ENCODE measurements at regions not wholly inside any gene's neighbourhood (a gene's known extent, or its start where the extent isn't known, plus 50 kb on each side); places are given as distances from the start of the nearest gene placed in this dataset.
"Not testable (repeated sequence)": the region's sequence is repeated elsewhere in the genome, so short reads cannot be mapped to it uniquely, and the experiment has no call there.

DNA sequence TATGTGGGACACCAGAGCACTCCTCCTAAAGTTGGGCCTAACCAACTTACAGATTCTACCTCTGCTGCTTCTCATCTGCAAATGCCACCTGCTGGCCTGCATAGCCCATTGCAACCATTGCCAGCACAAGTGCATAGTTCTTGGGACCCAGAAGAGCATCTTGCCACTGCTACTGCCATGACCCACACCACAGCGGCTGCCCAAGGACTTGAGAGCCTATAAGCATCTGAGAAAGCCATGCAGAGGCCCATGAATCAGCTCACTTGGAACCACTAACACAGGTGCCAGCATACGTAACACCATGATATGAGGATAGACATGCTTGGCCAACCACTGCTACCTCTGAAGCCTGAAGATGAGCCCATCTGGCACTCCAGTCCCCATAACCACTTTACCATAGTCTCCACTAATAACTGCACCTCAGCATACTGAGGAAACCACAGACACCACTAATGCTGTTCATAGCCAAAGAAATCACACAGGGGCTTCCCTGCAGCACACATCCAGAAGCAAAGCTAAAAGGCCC is 258.1 kb upstream of the AGTR2 start:
- ATAC-seq, result peak; percentile 38

DNA sequence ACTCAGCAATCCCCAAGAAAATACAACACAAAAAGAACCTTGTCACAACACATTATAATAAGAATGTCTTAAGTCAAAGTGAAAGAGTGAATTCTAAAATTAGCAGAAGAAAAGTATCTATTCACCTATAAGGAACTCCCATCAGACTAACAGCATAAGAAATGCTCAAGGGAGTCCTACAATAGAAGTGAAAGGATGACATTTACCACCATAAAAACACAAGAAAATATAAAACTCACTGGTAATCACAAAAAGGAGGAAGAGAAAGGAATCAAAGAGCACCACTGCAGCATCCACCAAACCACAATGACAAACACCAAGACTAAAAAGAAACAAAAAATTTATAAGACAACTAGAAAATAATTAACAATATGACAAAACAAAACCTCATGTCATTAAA is 257.0 kb upstream of the AGTR2 start:
- no peak for ATAC-seq

DNA sequence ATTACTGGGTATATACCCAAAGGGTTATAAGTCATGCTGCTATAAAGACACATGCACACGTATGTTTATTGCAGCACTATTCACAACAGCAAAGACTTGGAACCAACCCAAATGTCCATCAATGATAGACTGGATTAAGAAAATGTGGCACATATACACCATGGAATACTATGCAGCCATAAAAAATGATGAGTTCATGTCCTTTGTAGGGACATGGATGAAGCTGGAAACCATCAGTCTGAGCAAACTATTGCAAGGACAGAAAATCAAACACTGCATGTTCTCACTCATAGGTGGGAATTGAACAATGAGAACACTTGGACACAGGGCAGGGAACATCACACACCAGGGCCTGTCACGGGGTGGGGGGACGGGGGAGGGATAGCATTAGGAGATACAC is 254.9 kb upstream of the AGTR2 start:
- ATAC-seq, result not testable (repeated sequence)

DNA sequence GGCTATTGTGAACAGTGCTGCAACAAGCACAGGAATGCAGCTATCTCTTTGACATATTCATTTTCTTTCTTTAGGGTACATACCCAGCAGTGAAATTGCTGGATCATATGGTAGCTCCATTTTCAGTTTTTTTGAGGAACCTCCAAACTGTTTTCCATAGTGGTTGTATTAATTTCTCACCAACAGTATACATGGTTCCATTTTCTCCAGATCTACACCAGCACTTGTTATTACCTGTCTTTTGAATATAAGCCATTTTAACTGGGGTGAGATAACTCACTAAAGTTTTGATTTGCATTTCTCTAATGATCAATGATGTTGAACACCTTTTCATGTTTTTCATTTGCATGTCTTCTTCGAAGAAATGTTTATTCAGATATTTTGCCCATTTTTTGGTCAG is 241.1 kb upstream of the AGTR2 start:
- ATAC-seq, result no peak

DNA sequence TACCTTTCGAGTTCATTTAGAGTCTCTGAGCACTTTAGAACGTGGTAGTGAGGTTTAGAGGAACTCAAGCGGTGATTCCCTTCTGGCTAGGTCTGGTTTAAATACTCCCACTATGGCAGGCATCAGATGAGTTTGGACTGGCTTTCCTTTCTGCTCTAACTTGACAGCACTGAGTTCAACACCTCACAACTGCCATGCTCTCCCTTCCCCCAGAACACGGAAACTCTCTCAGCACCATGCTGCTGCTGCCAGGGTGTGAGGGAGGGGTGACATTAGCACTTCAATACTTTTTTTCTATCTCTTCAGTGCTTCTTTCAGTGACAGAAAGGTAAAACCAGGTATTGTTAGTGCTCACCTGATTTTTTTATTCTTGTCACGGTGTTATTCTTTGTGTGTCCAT is 234.5 kb upstream of the AGTR2 start:
- ATAC-seq, result no peak

DNA sequence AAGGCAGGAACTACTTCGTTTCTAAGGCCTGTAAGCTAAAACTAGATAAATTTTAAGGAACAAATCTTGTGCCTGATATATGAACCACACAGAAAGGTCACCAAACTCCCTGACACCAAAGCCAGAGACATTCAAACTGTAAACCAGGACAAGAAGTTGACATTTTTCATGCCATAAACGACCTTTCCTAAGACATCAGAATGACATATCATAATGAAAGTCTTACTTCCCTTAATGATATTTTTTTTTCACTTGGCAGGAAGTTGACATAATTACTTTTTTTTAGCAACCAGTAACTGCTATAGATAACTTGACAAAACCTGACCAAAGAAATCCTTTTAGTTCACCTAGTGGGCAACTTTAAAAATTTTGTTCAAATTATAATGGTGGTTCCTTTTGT is 231.5 kb upstream of the AGTR2 start:
- no peak for ATAC-seq

DNA sequence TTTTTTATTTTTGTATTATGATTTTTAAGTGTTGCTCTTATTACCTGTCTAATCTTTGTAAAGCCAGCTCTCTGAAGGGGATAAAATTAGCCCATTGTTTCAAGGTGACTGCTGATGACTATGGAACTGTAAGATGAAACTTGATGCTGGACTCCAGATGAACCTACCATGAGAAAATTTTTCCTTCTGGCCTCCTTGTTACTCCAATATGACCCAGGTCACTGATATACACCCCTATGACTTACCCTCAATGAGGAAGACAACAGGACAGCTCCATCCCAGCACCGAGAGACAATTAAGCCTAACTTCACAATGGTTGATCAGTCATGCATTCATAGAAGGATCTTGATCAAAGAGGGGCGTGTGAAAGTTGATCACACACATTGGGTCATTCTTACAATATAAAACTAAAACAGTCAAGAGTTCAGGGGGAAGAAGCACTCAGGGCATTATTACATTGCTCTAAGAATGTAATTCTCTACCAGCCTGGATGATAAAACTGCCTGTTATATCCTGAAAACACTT is 230.8 kb upstream of the AGTR2 start:
- peak; percentile 62 for ATAC-seq

DNA sequence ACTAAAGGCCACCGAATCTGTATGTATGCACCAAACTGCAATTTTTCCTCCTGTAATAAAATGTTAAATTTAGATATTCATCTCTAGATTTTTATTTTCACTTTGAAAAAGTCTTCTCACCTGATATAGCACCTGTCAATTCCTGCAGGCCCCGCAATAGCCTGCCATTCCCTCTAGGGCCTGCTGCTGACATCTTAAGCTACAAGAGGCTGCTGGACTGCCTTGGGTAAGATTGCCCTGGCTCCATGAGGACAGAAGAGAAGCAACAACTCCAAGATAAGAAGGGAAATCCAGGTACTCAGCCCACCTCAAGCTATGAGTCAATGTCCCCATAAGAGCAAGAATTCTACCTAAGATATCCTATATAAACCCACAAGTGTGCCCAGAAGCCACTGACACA is 230.2 kb upstream of the AGTR2 start:
- ATAC-seq, result no peak

DNA sequence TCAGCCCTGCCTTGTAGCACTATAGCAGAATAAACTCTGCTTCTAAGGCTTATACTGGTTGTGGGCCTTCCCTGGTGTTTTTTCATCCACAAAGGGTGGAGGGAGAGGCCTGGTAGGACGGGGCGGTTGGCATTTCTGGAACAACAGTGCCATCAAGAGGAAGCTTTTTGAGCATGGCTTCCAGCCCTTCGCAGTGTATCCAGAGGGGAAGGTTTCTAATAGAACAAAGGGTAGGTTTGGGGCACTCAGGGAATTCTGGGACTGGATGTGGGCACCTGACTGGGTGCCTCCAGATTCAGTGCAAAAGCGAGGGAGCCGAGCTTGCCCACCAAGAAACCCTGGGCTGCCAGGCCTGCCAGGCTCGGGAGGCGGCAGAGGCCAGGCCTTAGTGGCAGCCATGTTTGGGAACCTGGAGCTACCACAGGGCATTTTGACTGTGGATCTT is 229.6 kb upstream of the AGTR2 start:
- peak; percentile 92 for ATAC-seq

DNA sequence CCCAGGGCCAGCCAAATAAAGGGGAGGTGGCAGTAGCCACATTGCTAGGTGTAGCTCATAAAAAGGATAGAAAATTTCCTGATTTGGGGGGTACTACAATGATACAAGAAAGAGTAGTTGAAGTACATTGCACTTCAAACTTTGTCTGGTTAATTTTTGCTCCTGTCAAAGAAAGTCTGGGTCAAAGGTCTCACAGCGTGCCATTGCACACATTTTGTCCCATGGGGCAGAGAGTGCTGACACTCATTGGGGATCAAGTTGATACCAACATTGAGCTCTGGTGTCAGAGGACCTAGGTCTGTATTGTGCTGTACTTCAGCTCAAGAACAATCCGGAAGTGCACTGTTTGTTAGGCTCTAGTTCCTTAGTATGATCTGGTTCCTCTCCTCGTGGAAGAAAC is 229.2 kb upstream of the AGTR2 start:
- ATAC-seq, result no peak

DNA sequence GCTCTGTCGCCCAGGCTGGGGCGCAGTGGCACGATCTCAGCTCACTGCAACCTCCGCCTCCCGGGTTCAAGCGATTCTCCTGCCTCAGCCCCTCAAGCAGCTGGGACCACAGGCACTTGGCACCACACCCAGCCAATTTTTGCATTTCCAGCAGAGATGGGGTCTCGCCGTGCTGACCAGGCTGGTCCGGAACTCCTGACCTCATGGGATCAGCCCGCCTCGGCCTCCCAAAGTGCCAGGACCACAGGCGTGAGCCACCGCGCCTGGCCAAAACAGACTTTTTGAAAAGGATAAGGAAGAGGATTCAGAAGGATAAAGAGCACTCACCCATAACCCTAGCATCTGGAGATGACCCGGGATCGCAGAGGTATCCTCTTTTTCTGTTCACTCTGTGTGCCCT is 224.5 kb upstream of the AGTR2 start:
- ATAC-seq, result no peak

DNA sequence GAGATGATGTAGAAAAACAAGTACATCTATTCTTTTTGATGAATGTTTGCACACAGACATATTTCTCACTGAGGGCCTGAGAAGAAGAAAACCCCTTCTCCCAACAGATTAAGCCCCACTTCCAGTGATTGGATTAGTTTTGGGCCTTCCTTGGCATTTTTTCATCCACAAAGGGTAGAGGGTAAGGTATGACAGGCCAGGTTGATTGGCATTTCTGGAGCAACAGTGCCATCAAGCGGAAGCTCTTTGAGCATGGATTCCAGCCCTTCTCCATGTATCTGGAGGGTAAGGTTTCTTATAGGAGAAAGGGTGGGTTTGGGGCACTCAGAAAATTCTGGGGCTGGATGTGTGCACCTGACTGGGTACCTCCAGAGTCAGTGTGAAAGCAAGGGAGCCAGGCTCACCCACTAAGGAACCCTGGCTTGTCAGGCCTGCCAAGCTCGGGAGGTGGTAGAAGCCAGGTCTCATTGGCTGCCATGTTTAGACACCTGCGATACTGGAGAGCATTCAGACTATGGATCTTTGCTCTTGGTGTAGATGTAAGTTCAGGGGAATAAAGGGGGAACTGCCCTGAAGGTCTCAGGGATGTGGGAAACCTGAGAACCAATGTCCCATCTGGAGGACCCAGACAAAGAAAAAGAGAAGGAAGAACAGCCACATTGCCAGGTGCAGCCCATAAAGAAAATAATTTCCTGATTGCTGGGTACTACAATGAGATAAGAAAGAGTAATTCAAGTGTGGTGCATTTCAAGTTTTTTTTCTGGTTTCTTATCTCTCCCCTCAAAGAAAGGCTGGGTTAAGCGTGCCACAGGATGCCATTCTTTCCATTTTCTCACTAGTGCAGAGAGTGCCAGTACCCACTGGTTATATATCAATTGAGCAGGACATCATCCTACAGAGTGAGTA is 222.3 kb upstream of the AGTR2 start:
- ATAC-seq, result peak; percentile 29

DNA sequence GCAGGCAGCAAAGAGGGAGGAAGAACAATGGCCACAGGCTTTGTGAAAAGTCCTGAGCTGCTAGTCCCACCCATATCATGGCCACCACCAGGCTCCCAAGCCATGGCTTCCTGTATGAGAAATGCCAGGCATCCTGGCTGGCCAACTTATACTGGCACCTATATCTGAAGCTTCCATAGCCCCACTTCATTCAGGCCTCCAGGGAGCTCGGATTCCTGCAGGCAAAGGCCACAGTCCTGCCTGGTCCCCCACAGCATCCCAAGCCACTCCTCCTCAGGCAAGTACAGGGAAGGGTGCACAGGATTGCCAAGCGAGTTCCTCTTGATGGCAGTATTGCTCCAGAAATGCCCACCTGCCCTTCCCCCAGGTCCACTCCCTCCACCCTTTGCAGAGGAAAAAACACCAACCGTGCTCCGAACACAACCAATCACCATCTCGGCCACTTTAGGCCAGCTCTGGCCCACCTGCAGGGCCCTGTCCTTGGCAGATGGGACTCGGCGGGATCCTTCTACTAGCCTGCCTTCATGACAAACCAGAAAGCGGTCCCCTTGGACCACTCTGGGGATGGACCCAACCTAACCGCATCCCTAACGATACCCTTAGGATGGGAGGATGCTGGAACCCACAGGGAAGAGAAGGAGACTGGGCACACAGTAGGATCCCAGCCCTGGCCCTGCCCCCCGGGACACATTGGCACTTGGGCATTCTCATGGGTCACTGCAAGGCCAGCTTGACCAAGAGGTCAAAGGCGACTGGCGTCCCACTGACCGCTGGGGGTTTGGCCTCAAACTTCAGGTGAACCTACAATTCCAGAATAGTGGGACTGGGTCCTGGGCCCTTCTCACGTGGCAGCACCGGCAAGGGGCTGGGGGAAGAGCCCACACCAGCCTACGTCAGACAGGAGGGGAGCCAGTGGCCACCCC is 220.4 kb upstream of the AGTR2 start:
- peak; percentile 35 for ATAC-seq

DNA sequence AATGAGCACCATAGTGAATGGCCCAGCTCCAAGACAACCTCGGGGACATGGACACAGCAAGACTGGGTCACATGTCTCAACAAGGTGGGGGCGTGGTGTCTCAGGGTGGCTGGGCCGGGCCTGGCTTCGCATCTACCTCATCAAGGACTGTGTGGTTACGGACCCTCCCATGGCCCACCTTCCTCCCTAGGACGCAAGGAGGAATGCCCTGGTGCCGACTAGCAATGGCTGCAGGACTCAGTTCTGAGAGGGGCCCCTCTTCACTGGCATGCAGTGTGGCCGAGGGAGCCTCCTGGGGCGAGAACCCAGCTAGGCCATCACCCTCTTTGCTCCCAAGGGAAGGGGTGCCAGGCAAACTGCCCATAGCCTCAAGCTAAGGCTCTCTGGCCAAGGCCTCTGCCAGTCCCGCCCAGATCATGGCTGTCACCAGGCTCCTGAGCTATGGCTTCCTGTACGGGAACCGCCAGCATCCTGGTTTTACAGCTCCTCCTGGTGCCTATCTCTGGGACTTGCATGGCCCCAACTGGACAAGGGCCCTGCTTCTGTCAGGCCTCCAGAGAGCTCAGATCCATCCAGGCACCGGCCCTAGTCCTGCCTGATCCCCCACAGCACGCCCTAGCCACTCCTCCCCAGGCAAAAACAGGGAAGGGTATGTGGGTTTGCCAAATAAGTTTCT is 218.0 kb upstream of the AGTR2 start:
- ATAC-seq, result peak; percentile 37

DNA sequence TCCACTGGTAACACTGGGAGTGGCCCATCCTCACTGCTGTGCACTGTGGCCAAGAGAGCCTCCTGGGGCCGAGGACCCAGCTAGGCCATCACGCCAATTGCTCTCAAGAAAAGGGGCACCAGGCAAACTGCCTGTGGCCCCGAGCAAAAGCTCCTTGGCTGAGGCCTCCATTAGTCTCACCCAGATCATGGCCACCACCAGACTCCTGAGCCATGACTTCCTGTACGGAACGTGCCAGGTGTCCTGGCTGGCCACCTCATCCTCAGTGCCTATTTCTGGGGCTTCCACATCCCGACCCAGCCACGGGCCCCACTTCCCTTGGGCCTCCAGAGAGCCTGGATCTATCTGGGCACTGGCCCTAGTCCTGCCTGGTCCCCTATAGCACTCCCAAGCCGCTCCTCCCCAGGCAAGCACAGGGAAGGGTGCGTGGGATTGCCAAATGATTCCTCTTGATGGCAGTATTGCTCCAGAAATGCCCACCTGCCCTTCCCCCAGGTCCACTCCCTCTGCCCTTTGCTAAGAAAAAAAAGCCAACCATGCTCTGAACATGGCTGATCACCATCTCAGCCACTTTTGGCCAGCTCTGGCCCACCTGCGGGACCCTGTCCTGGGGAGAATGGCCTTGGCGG is 212.6 kb upstream of the AGTR2 start:
- ATAC-seq, result peak; percentile 11

DNA sequence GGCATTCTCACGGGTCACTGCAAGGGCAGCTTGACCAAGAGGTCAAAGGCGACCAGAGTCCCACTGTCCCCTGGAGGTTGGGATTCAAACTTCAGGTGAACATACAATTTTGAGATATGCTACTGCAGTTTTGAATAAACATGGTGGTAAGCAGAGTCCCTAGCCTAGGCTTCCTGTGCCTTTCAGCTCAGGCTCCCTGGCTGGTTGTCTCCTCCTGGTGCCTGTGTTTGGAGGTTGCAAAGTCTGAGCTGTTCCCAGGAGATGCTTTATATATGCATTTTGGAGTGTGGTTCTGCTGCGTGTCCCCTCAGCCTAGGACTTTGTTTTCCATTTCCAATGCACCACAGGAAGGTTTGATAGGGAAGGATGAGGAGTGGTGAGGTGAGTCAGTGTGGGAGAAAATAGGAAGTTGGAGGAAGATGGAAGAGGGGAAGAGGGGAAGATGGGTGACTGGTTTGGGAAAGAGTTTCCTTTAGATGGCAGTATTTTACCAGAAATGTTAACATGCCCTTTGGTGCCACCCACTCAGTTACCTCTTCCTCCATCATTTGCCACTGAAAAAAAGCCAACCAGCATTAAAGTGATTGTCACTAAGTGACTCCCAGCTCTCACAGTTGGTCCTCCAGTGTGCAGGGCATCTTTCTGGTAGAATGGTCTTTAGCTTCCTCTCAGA is 211.7 kb upstream of the AGTR2 start:
- no peak for ATAC-seq

DNA sequence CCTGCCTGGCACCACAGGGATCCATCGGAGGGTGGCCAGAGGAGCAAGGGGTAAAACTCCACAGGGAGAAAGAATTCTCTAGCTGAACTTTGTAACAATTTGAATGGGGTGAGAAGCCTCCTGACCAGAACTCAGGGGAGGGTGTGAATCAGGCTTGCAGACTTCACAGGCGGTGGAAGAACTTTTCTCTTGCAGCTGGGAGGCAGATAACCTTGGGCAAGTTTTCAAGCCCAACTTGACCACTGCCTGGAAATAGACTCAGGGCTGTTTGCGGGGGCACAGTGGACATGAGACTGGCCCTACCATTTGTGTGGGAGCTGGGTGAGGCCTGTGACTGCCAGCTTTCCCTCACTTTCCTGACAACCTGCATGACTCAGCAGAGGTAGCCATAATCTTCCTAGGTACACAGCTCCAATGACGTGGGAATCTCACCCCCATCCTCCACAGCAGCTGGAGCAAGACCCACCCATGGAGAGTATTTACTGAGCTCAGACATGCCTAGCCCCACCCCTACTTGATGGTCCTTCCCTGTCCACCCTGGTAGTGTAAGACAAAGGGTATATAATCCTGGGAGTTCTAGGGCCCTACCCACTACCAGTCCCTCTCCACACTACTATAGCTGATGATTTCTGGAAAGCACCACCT is 210.0 kb upstream of the AGTR2 start:
- peak; percentile 90 for ATAC-seq

DNA sequence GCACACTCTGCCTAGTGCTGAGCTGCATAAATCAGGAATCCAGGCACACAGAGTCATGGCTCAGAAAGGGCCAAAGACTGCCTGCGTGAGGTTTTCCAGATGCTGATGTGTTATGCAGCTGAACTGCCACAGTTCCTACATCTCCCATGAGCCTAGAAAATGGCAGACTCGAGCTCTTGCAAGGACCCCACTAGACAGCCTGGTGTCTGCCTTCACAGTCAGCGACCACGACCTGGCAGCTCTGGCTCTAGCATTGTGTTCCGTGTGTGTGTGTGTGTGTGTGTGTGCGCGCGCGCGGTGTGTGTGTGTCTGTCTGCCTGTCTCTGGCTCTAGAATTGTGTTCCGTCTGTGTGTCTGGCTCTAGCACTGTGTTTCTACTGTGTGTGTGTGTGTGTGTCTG is 203.6 kb upstream of the AGTR2 start:
- ATAC-seq, result no peak

DNA sequence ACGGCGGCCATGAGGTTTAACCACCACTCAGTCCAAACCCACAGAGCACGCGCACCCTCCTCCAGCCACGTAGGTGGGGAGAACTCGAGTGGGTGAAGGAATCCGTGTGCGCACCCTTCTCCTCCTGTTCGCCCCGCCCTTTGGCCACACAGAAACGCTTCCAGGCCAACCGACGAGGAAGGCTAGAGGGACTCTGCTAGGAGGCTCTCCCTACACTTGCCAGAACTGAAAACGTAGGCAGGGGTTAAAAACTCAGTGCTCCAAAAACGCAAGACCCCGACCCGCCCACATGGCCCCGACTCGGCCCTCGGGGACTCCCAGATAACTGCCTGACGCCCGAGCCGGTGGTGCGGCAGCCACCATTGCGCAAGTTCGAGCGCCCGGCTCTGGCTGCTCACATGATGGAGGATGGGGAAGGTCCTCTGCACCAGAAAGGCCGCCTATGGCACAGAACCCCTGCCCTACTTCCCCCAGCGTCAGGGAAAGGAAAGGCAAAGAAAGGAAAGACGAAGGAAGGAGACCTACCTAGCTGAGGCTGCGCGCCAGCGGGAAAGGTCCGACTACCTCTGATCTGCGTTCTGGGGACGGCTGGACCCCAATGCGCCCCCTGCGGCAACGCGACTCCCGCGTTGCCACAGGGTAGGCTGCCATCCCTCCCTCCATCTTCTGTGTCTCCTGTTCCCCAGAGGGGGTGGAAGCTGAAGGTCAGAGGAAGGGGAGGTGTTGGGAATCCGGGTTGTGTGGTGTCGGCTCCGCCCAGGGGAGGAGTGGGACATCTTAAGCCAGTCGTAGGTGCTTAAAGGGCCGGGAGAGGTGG is 201.9 kb upstream of the AGTR2 start:
- peak; percentile 65 for ATAC-seq

DNA sequence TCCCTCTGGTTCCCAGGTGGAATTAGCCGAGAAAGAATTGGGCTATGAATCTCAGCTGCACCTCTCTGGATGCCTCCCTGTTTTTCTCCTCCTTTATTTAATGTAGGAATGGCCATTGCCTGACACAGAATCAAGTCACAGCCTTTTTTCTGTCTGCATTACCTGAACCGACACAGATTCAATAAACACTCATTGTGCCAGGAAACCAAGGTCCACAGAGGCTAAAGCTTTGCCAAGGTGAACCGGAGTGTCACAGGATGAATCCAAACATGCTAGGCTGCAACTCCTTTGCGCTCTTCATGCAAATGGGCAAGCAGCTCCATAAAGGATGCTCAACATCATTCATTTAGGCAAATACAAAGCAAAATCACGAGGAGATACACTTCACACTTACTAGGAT is 199.8 kb upstream of the AGTR2 start:
- no peak for ATAC-seq

All from esophagus mucosa (tissue), 1 donor.